ENCODE measurements at regions not wholly inside any gene's neighbourhood (a gene's known extent, or its start where the extent isn't known, plus 50 kb on each side); places are given as distances from the start of the nearest gene placed in this dataset.

- no peak overlapping the region for H3K4me3 ChIP-seq
- intact Hi-C loops (cut with micrococcal nuclease): no loop called here
- FAIRE-seq (no peak), DNase-seq (ENCODE audit: extremely low read depth in 1 of 4, low spot score in 3 of 4) (no peak), ATAC-seq (no peak)
- no peaks in the 10 kb centered on the region for H3K9me1 ChIP-seq (ENCODE audit: control insufficient read depth, insufficient read depth, low read length)
- in situ Hi-C loops (cut with MboI): no loop called here
- 2% methylated on average over 2 of the region's 2 CpGs for WGBS (ENCODE audit: insufficient coverage, low coverage, missing lambda C conversion rate)
- no peaks in the 10 kb centered on the region for H3K4me1 ChIP-seq (replicated peaks in 1 of 2; ENCODE audit: control insufficient read depth in 2 of 2, insufficient read depth in 2 of 2, low read length in 2 of 2)
- ChIA-PET CTCF (ENCODE audit: low intra/inter-chr PET ratio) (no interaction called here), POLR2A (no interaction called here)
- H4K20me1 ChIP-seq (replicated peaks; ENCODE audit: control insufficient read depth, insufficient read depth, low read length): no peaks in the 10 kb centered on the region
- no peak overlapping the region for H3K9ac ChIP-seq (ENCODE audit: insufficient read depth in 1 of 2, low read depth in 2 of 2, low read length in 2 of 2)
- H2AFZ ChIP-seq (ENCODE audit: low read depth, low read length): no peak overlapping the region
- H3K9me3 ChIP-seq (replicated peaks; ENCODE audit: control insufficient read depth, insufficient read depth, low read depth, low read length): no peaks in the 10 kb centered on the region
- no peak overlapping the region for H3K27ac ChIP-seq (ENCODE audit: extremely low read depth, low read depth, low read length)
- no TSS peak for BruUV-seq (replicated peaks)
- no peak overlapping the region for H3K4me2 ChIP-seq (ENCODE audit: insufficient read depth, low read length)
- peaks cover 0 to 25% of the 10 kb centered on the region in 2 experiments; a peak in 4 of 5 replicates for H3K27me3 ChIP-seq (ENCODE audit: control insufficient read depth in 2 of 2, insufficient read depth in 2 of 2, low read length in 2 of 2)
- no peaks in the 10 kb centered on the region for H3K79me2 ChIP-seq (ENCODE audit: control insufficient read depth, insufficient read depth, low read length)
- H3K36me3 ChIP-seq (ENCODE audit: control insufficient read depth, insufficient read depth, low read length): no peaks in the 10 kb centered on the region
- TF ChIP-seq CHD7 (IDR thresholded peaks at IDR 0.05; ENCODE audit: low read depth, low read length): no peak
- TF ChIP-seq ZBTB9 (CRISPR knock-in tag; IDR thresholded peaks at IDR 0.05): no peak
- TF ChIP-seq ETV1 (tag; conservative IDR thresholded peaks at IDR 0.05; ENCODE audit: low read depth): no peak
- TF ChIP-seq POLR3A (IDR thresholded peaks at IDR 0.05; ENCODE audit: borderline replicate concordance, extremely low read depth, insufficient read depth, insufficient read length): no peak
- no peak for TF ChIP-seq CHAMP1 (IDR thresholded peaks at IDR 0.05)
- no peak for TF ChIP-seq SUPT5H (IDR thresholded peaks at IDR 0.05)
- no peak for TF ChIP-seq PML (IDR thresholded peaks at IDR 0.05; ENCODE audit: low read length)
- TF ChIP-seq DNMT1 (IDR thresholded peaks at IDR 0.05): no peak
These were observed 155.3 kb upstream of the C16orf82 start for GRCh38 chr16:26911436-26911835.
